GM23338 (cell line): ENCODE measurements at regions not wholly inside any gene's neighbourhood (a gene's known extent, or its start where the extent isn't known, plus 50 kb on each side); places are given as distances from the start of the nearest gene placed in this dataset.

Experiments
- ATAC-seq: fragments of 200-7000 bp; cut with Tn5 transposase; 3 replicates; pipeline ENCODE4 v1.9.1; 2020
- DNase-seq: peaks from one replicate; pipeline ENCODE4 v3.0.0-alpha.2; 2015; ENCODE audit warnings: low spot score
- H2AFZ ChIP-seq: fragments of 200-600 bp; sonication (generic); 2 replicates; pipeline ENCODE4 v1.8.0; 2016; ENCODE audit warnings: antibody characterized with exemption, mild to moderate bottlenecking, moderate library complexity
- H3F3A ChIP-seq: fragments of 200-600 bp; sonication (generic); replicated peaks from 2 replicates; pipeline ENCODE4 v1.8.0; 2017; ENCODE audit warnings: antibody characterized with exemption, mixed run types, low read depth
- H3K27ac ChIP-seq: fragments of 200-600 bp; sonication (generic); 2 replicates; pipeline ENCODE4 v1.6.1; 2016; ENCODE audit warnings: low read depth
- H3K27me3 ChIP-seq: fragments of 200-600 bp; sonication (generic); 2 replicates; pipeline ENCODE4 v1.8.0; 2016; ENCODE audit warnings: mild to moderate bottlenecking, mixed run types, moderate library complexity; ENCODE audit not compliant: insufficient read depth
- H3K36me3 ChIP-seq: fragments of 200-600 bp; sonication (generic); 2 replicates; pipeline ENCODE4 v1.8.0; 2016; ENCODE audit warnings: mild to moderate bottlenecking; ENCODE audit not compliant: insufficient read depth
- H3K4me1 ChIP-seq: fragments of 200-600 bp; sonication (generic); 2 replicates; pipeline ENCODE4 v1.8.0; 2016; ENCODE audit warnings: mild to moderate bottlenecking, moderate library complexity; ENCODE audit not compliant: insufficient read depth
- H3K4me2 ChIP-seq: fragments of 200-600 bp; sonication (generic); 2 replicates; pipeline ENCODE4 v1.7.1; 2017; ENCODE audit warnings: mixed run types
- H3K4me3 ChIP-seq: fragments of 200-600 bp; sonication (generic); 2 replicates; pipeline ENCODE4 v1.6.1; 2016; ENCODE audit warnings: mixed run types
- H3K79me2 ChIP-seq: fragments of 200-600 bp; sonication (generic); replicated peaks from 2 replicates; pipeline ENCODE4 v1.8.0; 2017; ENCODE audit warnings: mild to moderate bottlenecking; ENCODE audit not compliant: insufficient read depth
- H3K9me2 ChIP-seq: fragments of 200-600 bp; sonication (generic); 2 replicates; pipeline ENCODE4 v1.8.0; 2017; ENCODE audit not compliant: insufficient read depth
- H4K20me1 ChIP-seq: fragments of 200-600 bp; sonication (generic); replicated peaks from 2 replicates; pipeline ENCODE4 v1.8.0; 2017; ENCODE audit warnings: mild to moderate bottlenecking; ENCODE audit not compliant: insufficient read depth
- H3K27ac Mint-ChIP-seq: 2 replicates; pipeline ENCODE4 v1.8.0; 2020; ENCODE audit warnings: inconsistent platforms, mild to moderate bottlenecking, moderate library complexity, mixed read lengths
- H3K27me3 Mint-ChIP-seq: 3 replicates; pipeline ENCODE4 v1.8.0; 2022; ENCODE audit warnings: low read depth, mild to moderate bottlenecking, moderate library complexity, mixed read lengths, inconsistent platforms; ENCODE audit not compliant: insufficient read depth, poor library complexity
- H3K36me3 Mint-ChIP-seq: 3 replicates; pipeline ENCODE4 v1.8.0; 2021; ENCODE audit warnings: low read depth, mild to moderate bottlenecking, inconsistent platforms, moderate library complexity, mixed read lengths
- H3K4me1 Mint-ChIP-seq: 3 replicates; pipeline ENCODE4 v1.8.0; 2020; ENCODE audit warnings: mild to moderate bottlenecking, inconsistent platforms, mixed read lengths
- H3K4me3 Mint-ChIP-seq: 3 replicates; pipeline ENCODE4 v1.8.0; 2021; ENCODE audit warnings: moderate library complexity, mild to moderate bottlenecking, inconsistent platforms, mixed read lengths
- H3K9me3 Mint-ChIP-seq: 3 replicates; pipeline ENCODE4 v1.8.0; 2020; ENCODE audit warnings: moderate library complexity, mild to moderate bottlenecking, inconsistent platforms, mixed read lengths
- CREB1 ChIP-seq: fragments of 250-450 bp; sonication (Bioruptor Pico); IDR thresholded peaks from 2 replicates; pipeline ENCODE4 v1.5.0; 2020; ENCODE audit warnings: low read depth, mild to moderate bottlenecking, moderate library complexity
- NANOG ChIP-seq: IDR thresholded peaks from 2 replicates; pipeline ENCODE4 v1.6.1; 2016; ENCODE audit warnings: antibody characterized with exemption, borderline replicate concordance
- STAT1 ChIP-seq: IDR thresholded peaks from one replicate; pipeline ENCODE4 v1.6.1; 2016; ENCODE audit warnings: antibody characterized with exemption; ENCODE audit not compliant: unreplicated experiment
- ZNF114 ChIP-seq: fragments of 250-450 bp; sonication (Bioruptor Pico); IDR thresholded peaks from 2 replicates; pipeline ENCODE4 v1.5.0; 2020; ENCODE audit warnings: mild to moderate bottlenecking, moderate library complexity
- TF ChIP-seq, protein P1 (sequence below), 2 experiments: fragments of 200-600 bp in 1 of 2; sonication (generic) in 1 of 2; conservative IDR thresholded peaks; 2 replicates each; pipeline versions ENCODE4 v1.5.1 to v1.6.1; 2016 to 2017; ENCODE audit warnings: antibody characterized with exemption in 2 of 2, low read depth in 2 of 2, mild to moderate bottlenecking in 2 of 2, moderate library complexity in 1 of 2
- TF ChIP-seq, protein P2 (sequence below): IDR thresholded peaks from one replicate; pipeline ENCODE4 v1.6.1; 2018; ENCODE audit warnings: antibody characterized with exemption; ENCODE audit not compliant: unreplicated experiment

DNA sequence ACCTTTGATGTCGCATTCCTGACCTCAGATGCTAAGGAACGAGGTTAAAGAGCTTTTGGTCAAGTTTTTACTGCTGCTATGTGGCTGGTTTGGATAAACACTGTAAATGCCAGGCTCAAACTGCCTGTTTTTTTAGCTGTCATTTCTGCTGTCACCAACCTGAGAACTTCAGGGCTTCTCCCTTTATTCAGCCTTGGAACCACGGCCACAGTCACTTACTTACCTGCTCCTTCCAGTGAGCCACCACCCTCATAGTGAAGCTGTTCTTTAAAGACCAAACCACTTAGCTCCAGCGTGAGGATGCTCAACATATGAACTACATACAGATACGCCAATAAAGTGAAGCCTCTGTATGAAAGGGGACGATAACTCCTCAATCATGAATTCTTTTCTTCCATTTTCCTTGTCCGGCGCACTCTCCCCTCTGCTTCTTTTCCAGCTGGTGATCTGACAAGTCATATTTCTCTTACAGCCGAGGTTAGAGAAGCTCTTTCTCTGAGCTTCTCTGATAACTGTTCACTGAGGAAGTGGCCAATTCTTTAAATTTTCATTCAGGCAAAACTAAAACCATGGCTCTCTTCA is 152.8 kb upstream of the ANK2 start (continued):
- TF ChIP-seq CREB1 (CRISPR knock-in tag) (no peak), NANOG (no peak), STAT1 (no peak), ZNF114 (CRISPR knock-in tag) (no peak)

DNA sequence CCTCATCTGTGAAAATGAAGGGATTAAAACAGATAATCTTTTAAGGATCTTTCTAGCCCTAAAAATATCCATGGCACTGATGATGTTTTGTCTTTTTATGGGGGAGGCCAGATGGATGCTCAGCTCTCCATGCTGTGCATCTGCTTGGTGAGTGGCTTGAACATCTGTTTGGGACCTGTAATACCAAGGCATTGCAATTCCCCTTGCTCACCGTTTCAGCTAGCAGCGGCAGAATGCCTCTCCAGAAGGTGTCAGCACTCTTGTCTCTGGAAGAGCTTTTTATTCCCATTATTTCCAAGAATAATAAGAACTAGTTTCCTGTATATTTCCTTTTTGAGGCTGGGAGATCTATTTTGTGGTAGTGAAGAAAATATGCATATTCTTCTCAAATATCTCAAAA is 151.9 kb upstream of the ANK2 start:
- Histone ChIP-seq H2AFZ (no peak overlapping the region), H3F3A (no peaks in the 10 kb centered on the region), H3K27ac (no peak overlapping the region), H3K4me2 (no peak overlapping the region), H3K9me2 (no peaks in the 10 kb centered on the region), H3K36me3 (no peaks in the 10 kb centered on the region), H3K4me1 (peaks cover 45% of the 10 kb centered on the region), H3K27me3 (no peaks in the 10 kb centered on the region), H3K79me2 (no peaks in the 10 kb centered on the region; the same call in 1 of the 2 replicates), H4K20me1 (no peaks in the 10 kb centered on the region), H3K4me3 (no peak overlapping the region)
- no peak overlapping the region for H3K27ac Mint-ChIP-seq
- TF ChIP-seq, protein P1, sequence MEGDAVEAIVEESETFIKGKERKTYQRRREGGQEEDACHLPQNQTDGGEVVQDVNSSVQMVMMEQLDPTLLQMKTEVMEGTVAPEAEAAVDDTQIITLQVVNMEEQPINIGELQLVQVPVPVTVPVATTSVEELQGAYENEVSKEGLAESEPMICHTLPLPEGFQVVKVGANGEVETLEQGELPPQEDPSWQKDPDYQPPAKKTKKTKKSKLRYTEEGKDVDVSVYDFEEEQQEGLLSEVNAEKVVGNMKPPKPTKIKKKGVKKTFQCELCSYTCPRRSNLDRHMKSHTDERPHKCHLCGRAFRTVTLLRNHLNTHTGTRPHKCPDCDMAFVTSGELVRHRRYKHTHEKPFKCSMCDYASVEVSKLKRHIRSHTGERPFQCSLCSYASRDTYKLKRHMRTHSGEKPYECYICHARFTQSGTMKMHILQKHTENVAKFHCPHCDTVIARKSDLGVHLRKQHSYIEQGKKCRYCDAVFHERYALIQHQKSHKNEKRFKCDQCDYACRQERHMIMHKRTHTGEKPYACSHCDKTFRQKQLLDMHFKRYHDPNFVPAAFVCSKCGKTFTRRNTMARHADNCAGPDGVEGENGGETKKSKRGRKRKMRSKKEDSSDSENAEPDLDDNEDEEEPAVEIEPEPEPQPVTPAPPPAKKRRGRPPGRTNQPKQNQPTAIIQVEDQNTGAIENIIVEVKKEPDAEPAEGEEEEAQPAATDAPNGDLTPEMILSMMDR (conservative IDR thresholded peaks at IDR 0.05; ENCODE audit: low read depth in 2 of 2) = peak; percentile 28 to 35; a peak in 2 of 4 replicates
- TF ChIP-seq, protein P2, sequence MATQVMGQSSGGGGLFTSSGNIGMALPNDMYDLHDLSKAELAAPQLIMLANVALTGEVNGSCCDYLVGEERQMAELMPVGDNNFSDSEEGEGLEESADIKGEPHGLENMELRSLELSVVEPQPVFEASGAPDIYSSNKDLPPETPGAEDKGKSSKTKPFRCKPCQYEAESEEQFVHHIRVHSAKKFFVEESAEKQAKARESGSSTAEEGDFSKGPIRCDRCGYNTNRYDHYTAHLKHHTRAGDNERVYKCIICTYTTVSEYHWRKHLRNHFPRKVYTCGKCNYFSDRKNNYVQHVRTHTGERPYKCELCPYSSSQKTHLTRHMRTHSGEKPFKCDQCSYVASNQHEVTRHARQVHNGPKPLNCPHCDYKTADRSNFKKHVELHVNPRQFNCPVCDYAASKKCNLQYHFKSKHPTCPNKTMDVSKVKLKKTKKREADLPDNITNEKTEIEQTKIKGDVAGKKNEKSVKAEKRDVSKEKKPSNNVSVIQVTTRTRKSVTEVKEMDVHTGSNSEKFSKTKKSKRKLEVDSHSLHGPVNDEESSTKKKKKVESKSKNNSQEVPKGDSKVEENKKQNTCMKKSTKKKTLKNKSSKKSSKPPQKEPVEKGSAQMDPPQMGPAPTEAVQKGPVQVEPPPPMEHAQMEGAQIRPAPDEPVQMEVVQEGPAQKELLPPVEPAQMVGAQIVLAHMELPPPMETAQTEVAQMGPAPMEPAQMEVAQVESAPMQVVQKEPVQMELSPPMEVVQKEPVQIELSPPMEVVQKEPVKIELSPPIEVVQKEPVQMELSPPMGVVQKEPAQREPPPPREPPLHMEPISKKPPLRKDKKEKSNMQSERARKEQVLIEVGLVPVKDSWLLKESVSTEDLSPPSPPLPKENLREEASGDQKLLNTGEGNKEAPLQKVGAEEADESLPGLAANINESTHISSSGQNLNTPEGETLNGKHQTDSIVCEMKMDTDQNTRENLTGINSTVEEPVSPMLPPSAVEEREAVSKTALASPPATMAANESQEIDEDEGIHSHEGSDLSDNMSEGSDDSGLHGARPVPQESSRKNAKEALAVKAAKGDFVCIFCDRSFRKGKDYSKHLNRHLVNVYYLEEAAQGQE = no peak
- H3K27me3 Mint-ChIP-seq = peaks cover 4% of the 10 kb centered on the region
- ATAC-seq (peak; percentile 62), DNase-seq (peak; percentile 65)
- no peaks in the 10 kb centered on the region for H3K36me3 Mint-ChIP-seq
- H3K9me3 Mint-ChIP-seq = no peaks in the 10 kb centered on the region; the same call in 2 of the 3 replicates
- no peak overlapping the region for H3K4me3 Mint-ChIP-seq
- H3K4me1 Mint-ChIP-seq = peaks cover 68% of the 10 kb centered on the region
